ENCODE measurements at regions not wholly inside any gene's neighbourhood (a gene's known extent, or its start where the extent isn't known, plus 50 kb on each side); places are given as distances from the start of the nearest gene placed in this dataset.

DNA sequence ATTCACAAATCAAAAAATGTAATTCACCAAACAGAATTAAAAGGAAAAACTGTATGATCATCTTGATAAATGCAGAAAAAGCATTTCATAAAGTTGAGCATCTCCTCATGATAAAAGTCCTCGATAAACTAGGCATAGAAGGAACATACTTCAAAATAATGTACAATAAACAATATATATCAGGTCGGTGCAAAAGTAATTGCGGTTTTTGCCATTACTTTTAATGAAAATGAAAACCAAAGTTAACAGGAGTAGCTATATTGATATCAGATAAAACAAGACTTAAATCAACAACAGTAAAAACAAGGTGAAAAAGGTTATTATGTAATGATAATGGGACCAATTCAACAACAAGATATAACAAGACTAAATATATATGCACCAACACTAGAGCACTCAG is 372.1 kb downstream of the RAB28 start:
- H3K4me2 ChIP-seq (replicated peaks; ENCODE audit: extremely low read depth, low read length, poor library complexity, severe bottlenecking) = no peak overlapping the region
- H3K79me2 ChIP-seq (ENCODE audit: insufficient read depth, low read length) = no peaks in the 10 kb centered on the region
- Mint-ChIP-seq H3K36me3 (no peaks in the 10 kb centered on the region), H3K27ac (no peak overlapping the region), H3K4me3 (no peak overlapping the region), H3K4me1 (no peaks in the 10 kb centered on the region), H3K9me3 (peaks cover 3 to 7% (median 5%) of the 10 kb centered on the region in 7 donors), H3K27me3 (ENCODE audit: low read depth in 3 of 3) (peaks cover 0 to 2% (median 0%) of the 10 kb centered on the region in 3 donors)
- H3K9ac ChIP-seq (ENCODE audit: insufficient read depth, low read length, poor library complexity, severe bottlenecking) = no peak overlapping the region
- peaks cover 1 to 3% of the 10 kb centered on the region in 2 donors for H3K9me3 ChIP-seq (replicated peaks in 1 of 2; ENCODE audit: control insufficient read depth in 1 of 2, insufficient read depth in 1 of 2, low read length in 2 of 2)
- DNase-seq = no peak
- intact Hi-C loops (cut with micrococcal nuclease) = no loop called here
- no peaks in the 10 kb centered on the region for H3K4me1 ChIP-seq (ENCODE audit: control insufficient read depth in 1 of 2, insufficient read depth in 2 of 2, low read length in 2 of 2)
- no peak overlapping the region for H3K27ac ChIP-seq (ENCODE audit: low read depth in 1 of 2, low read length in 2 of 2)
- H3K27me3 ChIP-seq (ENCODE audit: control insufficient read depth in 2 of 2, insufficient read depth in 2 of 2, low read length in 2 of 2) = no peaks in the 10 kb centered on the region
- TF ChIP-seq, protein P1, sequence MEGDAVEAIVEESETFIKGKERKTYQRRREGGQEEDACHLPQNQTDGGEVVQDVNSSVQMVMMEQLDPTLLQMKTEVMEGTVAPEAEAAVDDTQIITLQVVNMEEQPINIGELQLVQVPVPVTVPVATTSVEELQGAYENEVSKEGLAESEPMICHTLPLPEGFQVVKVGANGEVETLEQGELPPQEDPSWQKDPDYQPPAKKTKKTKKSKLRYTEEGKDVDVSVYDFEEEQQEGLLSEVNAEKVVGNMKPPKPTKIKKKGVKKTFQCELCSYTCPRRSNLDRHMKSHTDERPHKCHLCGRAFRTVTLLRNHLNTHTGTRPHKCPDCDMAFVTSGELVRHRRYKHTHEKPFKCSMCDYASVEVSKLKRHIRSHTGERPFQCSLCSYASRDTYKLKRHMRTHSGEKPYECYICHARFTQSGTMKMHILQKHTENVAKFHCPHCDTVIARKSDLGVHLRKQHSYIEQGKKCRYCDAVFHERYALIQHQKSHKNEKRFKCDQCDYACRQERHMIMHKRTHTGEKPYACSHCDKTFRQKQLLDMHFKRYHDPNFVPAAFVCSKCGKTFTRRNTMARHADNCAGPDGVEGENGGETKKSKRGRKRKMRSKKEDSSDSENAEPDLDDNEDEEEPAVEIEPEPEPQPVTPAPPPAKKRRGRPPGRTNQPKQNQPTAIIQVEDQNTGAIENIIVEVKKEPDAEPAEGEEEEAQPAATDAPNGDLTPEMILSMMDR (IDR thresholded peaks at IDR 0.05) = no peak
- H3K36me3 ChIP-seq (replicated peaks in 1 of 2; ENCODE audit: control insufficient read depth in 1 of 2, insufficient read depth in 2 of 2, low read length in 2 of 2) = no peaks in the 10 kb centered on the region
- no peaks in the 10 kb centered on the region for H4K20me1 ChIP-seq (ENCODE audit: insufficient read depth, low read length)
- no peak overlapping the region for H2AFZ ChIP-seq (ENCODE audit: insufficient read depth, low read depth, low read length, poor library complexity, severe bottlenecking)
- no peak overlapping the region for H3K4me3 ChIP-seq (replicated peaks in 1 of 3; ENCODE audit: low read depth in 2 of 3, low read length in 3 of 3)
- no CpG with 5 or more reads among the region's 3 CpGs for WGBS (ENCODE audit: insufficient coverage)

DNA sequence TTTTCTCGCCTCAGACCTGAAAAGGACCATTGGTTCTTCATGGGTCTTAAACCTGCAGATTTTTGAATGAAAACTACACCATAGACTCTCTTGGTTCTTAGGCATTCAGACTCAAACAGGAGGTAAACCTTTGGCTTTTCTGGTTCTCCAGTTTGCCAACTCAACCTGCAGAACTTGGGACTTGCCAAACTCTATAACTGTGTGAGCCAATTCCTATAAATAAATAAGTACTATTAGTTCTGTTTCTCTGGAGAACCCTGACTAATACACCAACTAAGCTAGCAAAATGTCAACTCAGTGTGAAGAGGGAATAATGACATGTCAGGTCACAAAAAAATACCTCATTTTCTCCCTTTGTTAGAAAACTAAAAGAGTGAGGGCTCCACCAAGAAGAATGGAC is 374.6 kb downstream of the RAB28 start:
- H3K4me3 ChIP-seq (replicated peaks in 1 of 3; ENCODE audit: low read depth in 2 of 3, low read length in 3 of 3) = no peak overlapping the region
- H3K9me3 Mint-ChIP-seq = peaks cover 0 to 14% (median 5%) of the 10 kb centered on the region in 7 donors
- no peak overlapping the region for H3K27ac ChIP-seq (ENCODE audit: low read depth in 1 of 2, low read length in 2 of 2)
- intact Hi-C loops (cut with micrococcal nuclease) = no loop called here
- no peaks in the 10 kb centered on the region for H3K4me1 Mint-ChIP-seq
- H3K4me1 ChIP-seq (ENCODE audit: control insufficient read depth in 1 of 2, insufficient read depth in 2 of 2, low read length in 2 of 2) = no peaks in the 10 kb centered on the region
- no peaks in the 10 kb centered on the region for H4K20me1 ChIP-seq (ENCODE audit: insufficient read depth, low read length)
- no peak overlapping the region for H3K27ac Mint-ChIP-seq
- WGBS (ENCODE audit: insufficient coverage) = 86% methylated on average over 1 of the region's 1 CpG
- H3K4me3 Mint-ChIP-seq = no peak overlapping the region
- H3K9ac ChIP-seq (ENCODE audit: insufficient read depth, low read length, poor library complexity, severe bottlenecking) = no peak overlapping the region
- no peaks in the 10 kb centered on the region for H3K27me3 Mint-ChIP-seq (ENCODE audit: low read depth in 3 of 3)
- no peaks in the 10 kb centered on the region for H3K36me3 Mint-ChIP-seq
- no peak for DNase-seq
- H3K36me3 ChIP-seq (replicated peaks in 1 of 2; ENCODE audit: control insufficient read depth in 1 of 2, insufficient read depth in 2 of 2, low read length in 2 of 2) = no peaks in the 10 kb centered on the region
- H2AFZ ChIP-seq (ENCODE audit: insufficient read depth, low read depth, low read length, poor library complexity, severe bottlenecking) = no peak overlapping the region
- H3K9me3 ChIP-seq (replicated peaks in 1 of 2; ENCODE audit: control insufficient read depth in 1 of 2, insufficient read depth in 1 of 2, low read length in 2 of 2) = peaks cover 5 to 7% of the 10 kb centered on the region in 2 donors
- no peaks in the 10 kb centered on the region for H3K27me3 ChIP-seq (ENCODE audit: control insufficient read depth in 2 of 2, insufficient read depth in 2 of 2, low read length in 2 of 2)
- TF ChIP-seq, protein P1 (IDR thresholded peaks at IDR 0.05) = no peak
- H3K4me2 ChIP-seq (replicated peaks; ENCODE audit: extremely low read depth, low read length, poor library complexity, severe bottlenecking) = no peak overlapping the region
- no peaks in the 10 kb centered on the region for H3K79me2 ChIP-seq (ENCODE audit: insufficient read depth, low read length)
